CD4-positive, alpha-beta T cell (primary cell): ENCODE measurements at regions not wholly inside any gene's neighbourhood (a gene's known extent, or its start where the extent isn't known, plus 50 kb on each side); places are given as distances from the start of the nearest gene placed in this dataset.

Source experiments
- ATAC-seq: fragments of 200-7000 bp; cut with Tn5 transposase; one replicate; pipeline ENCODE4 v1.10.0; 2022; ENCODE audit warnings: mild to moderate bottlenecking; ENCODE audit not compliant: poor library complexity
- CTCF ChIA-PET: fragments of 350-600 bp; sonication (Branson Sonifier 250); formaldehyde crosslinking; loops from one replicate; lab custom pipeline; 2021; ENCODE audit warnings: antibody characterized with exemption, inconsistent platforms; lab: Charles Lee
- POLR2A ChIA-PET: fragments of 350-600 bp; sonication (Branson Sonifier 250); formaldehyde crosslinking; loops from one replicate; lab custom pipeline; 2021; ENCODE audit warnings: antibody characterized with exemption, inconsistent platforms; lab: Charles Lee
- DNase-seq, 14 experiments: peaks; one replicate each; pipeline ENCODE4 v3.0.0-alpha.2; 2013 to 2020; ENCODE audit warnings: mixed read lengths in 2 of 14
- H3K27ac ChIP-seq, 2 donors: one replicate each; pipeline versions ENCODE4 v1.5.1 to v1.7.0; 2013; ENCODE audit warnings: low read length in 2 of 2, low read depth in 1 of 2, mild to moderate bottlenecking in 1 of 2
- H3K27me3 ChIP-seq, 2 experiments: 1 replicate in 1 of 2; 2 replicates in 1 of 2; pipeline versions ENCODE4 v1.6.1 to v1.7.0; 2013; ENCODE audit warnings: low read length in 2 of 2, control low read depth in 1 of 2, mild to moderate bottlenecking in 1 of 2, moderate library complexity in 1 of 2; ENCODE audit not compliant: insufficient read depth in 2 of 2, control insufficient read depth in 1 of 2
- H3K36me3 ChIP-seq: one replicate; pipeline ENCODE4 v1.6.1; 2013; ENCODE audit warnings: low read length, control low read depth; ENCODE audit not compliant: insufficient read depth
- H3K4me1 ChIP-seq: one replicate; pipeline ENCODE4 v1.6.1; 2013; ENCODE audit warnings: low read length, control low read depth; ENCODE audit not compliant: insufficient read depth
- H3K4me3 ChIP-seq: one replicate; pipeline ENCODE4 v1.5.1; 2013; ENCODE audit warnings: mild to moderate bottlenecking, low read length, moderate library complexity
- H3K9me3 ChIP-seq, 2 experiments: 1 replicate in 1 of 2; 2 replicates in 1 of 2; pipeline versions ENCODE4 v1.6.1 to v1.7.0; 2013; ENCODE audit warnings: low read length in 2 of 2, mild to moderate bottlenecking in 2 of 2, control low read depth in 1 of 2, moderate library complexity in 1 of 2; ENCODE audit not compliant: control insufficient read depth in 1 of 2, insufficient read depth in 1 of 2
- H3K27ac Mint-ChIP-seq: one replicate; pipeline ENCODE4 v1.8.0; 2020; ENCODE audit warnings: mixed read lengths
- H3K27me3 Mint-ChIP-seq: one replicate; pipeline ENCODE4 v1.8.0; 2021; ENCODE audit warnings: mixed read lengths
- H3K36me3 Mint-ChIP-seq: one replicate; pipeline ENCODE4 v1.8.0; 2021; ENCODE audit warnings: low read depth, mixed read lengths
- H3K4me1 Mint-ChIP-seq: one replicate; pipeline ENCODE4 v1.8.0; 2021; ENCODE audit warnings: low read depth, mixed read lengths
- H3K4me3 Mint-ChIP-seq: one replicate; pipeline ENCODE4 v1.8.0; 2020; ENCODE audit warnings: mild to moderate bottlenecking, mixed read lengths
- H3K9me3 Mint-ChIP-seq: one replicate; pipeline ENCODE4 v1.8.0; 2020; ENCODE audit warnings: mixed read lengths
- intact Hi-C, 2 experiments: fragments of 100-400 bp; cut with DNase I in 1 of 2; cut with micrococcal nuclease in 1 of 2; formaldehyde crosslinking; loops; one replicate each; pipeline versions ENCODE4 v1.15.1 to v1.9.0; 2023 to 2025; cut with DNase I, micrococcal nuclease
- TF ChIP-seq, protein P1 (sequence below): fragments of 200-600 bp; IDR thresholded peaks from one replicate; pipeline ENCODE4 v1.8.0; 2022; ENCODE audit warnings: antibody characterized with exemption, mild to moderate bottlenecking

DNA sequence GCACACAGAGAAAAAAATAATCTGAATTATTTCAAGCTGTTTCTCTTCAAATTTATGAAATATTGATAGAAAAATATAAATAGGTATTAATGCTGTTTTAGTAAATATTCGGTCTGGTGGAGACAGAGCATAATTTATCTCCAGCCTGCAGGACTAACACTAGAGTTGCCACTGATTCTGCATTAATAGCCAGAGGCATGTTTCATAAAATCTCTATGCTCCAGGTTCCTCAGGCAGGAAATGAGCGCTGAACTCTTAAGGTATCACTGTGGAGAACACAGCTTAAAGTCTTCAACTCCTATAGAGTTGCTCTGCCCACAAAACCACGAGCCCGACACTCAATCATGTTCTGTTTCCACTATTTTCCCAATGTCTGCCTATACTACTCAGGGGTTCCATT, 470.0 kb upstream of the TMPO start:
- H3K4me1 Mint-ChIP-seq = no peaks in the 10 kb centered on the region
- H3K27ac ChIP-seq = no peak overlapping the region
- H3K36me3 ChIP-seq = no peaks in the 10 kb centered on the region
- H3K27ac Mint-ChIP-seq = no peak overlapping the region
- no peak overlapping the region for H3K4me3 Mint-ChIP-seq
- no peak overlapping the region for H3K4me3 ChIP-seq
- intact Hi-C loops = no loop called here
- H3K27me3 Mint-ChIP-seq = no peaks in the 10 kb centered on the region
- ChIA-PET POLR2A (no interaction called here), CTCF (no interaction called here)
- H3K9me3 Mint-ChIP-seq = peaks cover 2% of the 10 kb centered on the region
- ATAC-seq = no peak
- no peaks in the 10 kb centered on the region for H3K36me3 Mint-ChIP-seq
- no peak for DNase-seq
- H3K4me1 ChIP-seq = no peaks in the 10 kb centered on the region
- no peaks in the 10 kb centered on the region for H3K9me3 ChIP-seq
- H3K27me3 ChIP-seq = no peaks in the 10 kb centered on the region
- TF ChIP-seq, protein P1, sequence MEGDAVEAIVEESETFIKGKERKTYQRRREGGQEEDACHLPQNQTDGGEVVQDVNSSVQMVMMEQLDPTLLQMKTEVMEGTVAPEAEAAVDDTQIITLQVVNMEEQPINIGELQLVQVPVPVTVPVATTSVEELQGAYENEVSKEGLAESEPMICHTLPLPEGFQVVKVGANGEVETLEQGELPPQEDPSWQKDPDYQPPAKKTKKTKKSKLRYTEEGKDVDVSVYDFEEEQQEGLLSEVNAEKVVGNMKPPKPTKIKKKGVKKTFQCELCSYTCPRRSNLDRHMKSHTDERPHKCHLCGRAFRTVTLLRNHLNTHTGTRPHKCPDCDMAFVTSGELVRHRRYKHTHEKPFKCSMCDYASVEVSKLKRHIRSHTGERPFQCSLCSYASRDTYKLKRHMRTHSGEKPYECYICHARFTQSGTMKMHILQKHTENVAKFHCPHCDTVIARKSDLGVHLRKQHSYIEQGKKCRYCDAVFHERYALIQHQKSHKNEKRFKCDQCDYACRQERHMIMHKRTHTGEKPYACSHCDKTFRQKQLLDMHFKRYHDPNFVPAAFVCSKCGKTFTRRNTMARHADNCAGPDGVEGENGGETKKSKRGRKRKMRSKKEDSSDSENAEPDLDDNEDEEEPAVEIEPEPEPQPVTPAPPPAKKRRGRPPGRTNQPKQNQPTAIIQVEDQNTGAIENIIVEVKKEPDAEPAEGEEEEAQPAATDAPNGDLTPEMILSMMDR = no peak

DNA sequence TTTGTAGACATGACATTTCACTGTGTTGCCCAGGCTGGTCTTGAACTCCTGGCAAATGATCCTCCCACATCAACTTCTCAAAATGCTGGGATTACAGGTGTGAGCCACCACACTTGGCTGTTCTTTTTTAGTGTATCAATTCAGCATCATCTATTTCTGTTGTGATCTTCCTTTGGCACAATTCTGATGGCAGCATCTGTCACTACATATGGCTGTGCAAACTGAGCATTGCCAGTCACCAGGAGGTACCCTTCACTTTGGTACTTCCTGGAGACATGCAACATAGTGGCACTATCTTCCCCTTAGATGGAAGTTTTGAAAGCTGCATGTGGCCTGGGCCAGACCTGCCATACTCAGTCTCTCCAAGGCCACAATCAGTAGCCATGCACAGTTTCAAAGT, 467.1 kb upstream of the TMPO start:
- DNase-seq (no peak), ATAC-seq (no peak)
- Mint-ChIP-seq H3K36me3 (no peaks in the 10 kb centered on the region), H3K4me3 (no peak overlapping the region), H3K4me1 (no peaks in the 10 kb centered on the region), H3K27ac (no peak overlapping the region), H3K27me3 (peaks cover 4% of the 10 kb centered on the region), H3K9me3 (peaks cover 2% of the 10 kb centered on the region)
- ChIA-PET POLR2A (no interaction called here), CTCF (no interaction called here)
- TF ChIP-seq, protein P1 = no peak
- Histone ChIP-seq H3K27me3 (no peaks in the 10 kb centered on the region), H3K9me3 (no peaks in the 10 kb centered on the region), H3K36me3 (no peaks in the 10 kb centered on the region), H3K4me3 (no peak overlapping the region), H3K27ac (no peak overlapping the region), H3K4me1 (no peaks in the 10 kb centered on the region)
- intact Hi-C loops = no loop called here

DNA sequence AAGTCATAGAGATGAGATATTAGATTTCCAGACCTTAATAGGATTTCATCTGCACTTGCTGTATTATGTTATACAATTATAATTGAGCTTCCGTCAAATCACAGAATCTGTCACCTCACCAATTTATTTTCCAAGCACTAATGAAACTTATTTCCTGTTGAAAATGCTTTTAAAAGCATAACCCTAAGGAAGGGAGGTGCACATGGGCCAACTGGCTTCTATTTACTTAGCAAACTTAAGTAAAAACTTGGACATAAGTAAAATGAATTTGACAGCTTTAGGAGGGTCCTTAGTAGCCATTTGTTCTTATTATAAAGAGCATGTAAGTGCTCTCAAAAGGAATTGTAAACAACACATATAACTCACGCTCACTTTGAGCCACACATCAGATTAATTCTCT, 462.2 kb upstream of the TMPO start:
- no peaks in the 10 kb centered on the region for H3K36me3 Mint-ChIP-seq
- intact Hi-C loops = no loop called here
- H3K4me3 Mint-ChIP-seq = no peak overlapping the region
- no peaks in the 10 kb centered on the region for H3K36me3 ChIP-seq
- DNase-seq (no peak), ATAC-seq (no peak)
- H3K4me1 ChIP-seq = no peaks in the 10 kb centered on the region
- no peaks in the 10 kb centered on the region for H3K27me3 ChIP-seq
- no peak overlapping the region for H3K27ac Mint-ChIP-seq
- ChIA-PET CTCF (no interaction called here), POLR2A (no interaction called here)
- H3K4me3 ChIP-seq = no peak overlapping the region
- no peaks in the 10 kb centered on the region for H3K4me1 Mint-ChIP-seq
- no peak overlapping the region for H3K27ac ChIP-seq
- no peaks in the 10 kb centered on the region for H3K9me3 Mint-ChIP-seq
- H3K27me3 Mint-ChIP-seq = peaks cover 4% of the 10 kb centered on the region
- TF ChIP-seq, protein P1 = no peak
- H3K9me3 ChIP-seq = no peaks in the 10 kb centered on the region
